GM18499 (cell line): ENCODE measurements at regions not wholly inside any gene's neighbourhood (a gene's known extent, or its start where the extent isn't known, plus 50 kb on each side); places are given as distances from the start of the nearest gene placed in this dataset.

ENCODE experiments used
- ATAC-seq: cut with Tn5 transposase; IDR thresholded peaks from one replicate; pipeline ENCODE4 v1.9.1; 2021; ENCODE audit warnings: moderate number of reproducible peaks; ENCODE audit not compliant: insufficient read depth, unreplicated experiment

- ATAC-seq, result no peak
Measured at GRCh38 chr1:220979371-220979770, 100.1 kb downstream of the HLX start.

- no peak for ATAC-seq
Measured at GRCh38 chr1:220982686-220983085, 103.4 kb downstream of the HLX start.

DNA sequence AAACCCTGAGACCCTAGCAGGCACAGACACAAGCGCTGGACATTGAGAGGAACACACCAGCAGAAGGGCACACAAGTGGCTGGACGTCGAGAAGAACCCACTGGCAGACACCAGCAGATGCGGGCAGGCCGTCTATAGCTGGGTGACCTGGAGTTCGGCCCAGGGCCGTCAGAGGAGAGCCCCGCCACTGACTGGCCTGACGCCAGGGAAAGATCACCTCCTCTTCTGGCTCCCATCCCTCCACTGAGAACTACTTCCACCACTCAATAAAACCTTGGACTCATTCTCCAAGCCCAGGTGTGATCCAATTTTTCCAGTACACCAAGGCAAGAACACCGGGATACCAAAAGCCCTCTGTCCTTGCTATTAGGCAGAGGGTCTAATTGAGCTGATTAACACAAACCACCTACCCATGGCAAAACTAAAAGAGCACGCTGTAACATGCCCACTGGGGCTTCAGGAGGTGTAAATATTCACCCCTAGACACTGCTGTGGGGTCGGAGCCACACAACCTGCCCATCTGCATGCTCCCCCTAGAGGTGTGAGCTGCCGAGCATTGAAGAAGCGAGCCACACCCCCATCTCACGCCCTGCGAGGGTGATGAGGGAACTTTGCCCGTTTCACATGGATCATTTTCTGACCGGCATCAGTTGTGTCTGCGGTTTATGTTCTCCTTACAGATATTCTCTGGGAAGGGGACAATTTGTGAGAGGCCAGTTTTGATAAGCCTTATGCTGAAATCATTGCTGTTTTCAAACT, 104.8 kb downstream of the HLX start:
- no peak for ATAC-seq

GRCh38 chr1:220990427-220991339, 111.4 kb downstream of the HLX start:
- ATAC-seq, result no peak

DNA sequence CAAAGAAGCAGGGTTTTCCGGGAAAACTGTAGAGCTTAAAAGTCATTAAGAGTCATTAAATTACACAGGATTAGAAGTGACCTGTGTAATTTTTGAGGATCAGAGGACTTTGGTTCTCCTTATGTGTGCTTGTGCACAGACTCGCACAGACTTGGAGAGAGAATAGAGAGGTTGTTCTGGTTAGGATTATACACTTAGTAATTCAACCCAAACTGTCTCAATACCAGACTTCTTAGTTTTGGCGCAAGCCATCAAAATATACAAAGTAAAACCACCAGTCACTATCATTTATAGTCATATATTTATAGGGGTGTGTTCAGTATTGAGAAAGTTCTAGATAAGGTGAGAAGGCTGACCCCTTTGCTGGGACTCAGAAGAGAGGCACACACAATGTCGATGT, 112.3 kb downstream of the HLX start:
- ATAC-seq, result no peak

DNA sequence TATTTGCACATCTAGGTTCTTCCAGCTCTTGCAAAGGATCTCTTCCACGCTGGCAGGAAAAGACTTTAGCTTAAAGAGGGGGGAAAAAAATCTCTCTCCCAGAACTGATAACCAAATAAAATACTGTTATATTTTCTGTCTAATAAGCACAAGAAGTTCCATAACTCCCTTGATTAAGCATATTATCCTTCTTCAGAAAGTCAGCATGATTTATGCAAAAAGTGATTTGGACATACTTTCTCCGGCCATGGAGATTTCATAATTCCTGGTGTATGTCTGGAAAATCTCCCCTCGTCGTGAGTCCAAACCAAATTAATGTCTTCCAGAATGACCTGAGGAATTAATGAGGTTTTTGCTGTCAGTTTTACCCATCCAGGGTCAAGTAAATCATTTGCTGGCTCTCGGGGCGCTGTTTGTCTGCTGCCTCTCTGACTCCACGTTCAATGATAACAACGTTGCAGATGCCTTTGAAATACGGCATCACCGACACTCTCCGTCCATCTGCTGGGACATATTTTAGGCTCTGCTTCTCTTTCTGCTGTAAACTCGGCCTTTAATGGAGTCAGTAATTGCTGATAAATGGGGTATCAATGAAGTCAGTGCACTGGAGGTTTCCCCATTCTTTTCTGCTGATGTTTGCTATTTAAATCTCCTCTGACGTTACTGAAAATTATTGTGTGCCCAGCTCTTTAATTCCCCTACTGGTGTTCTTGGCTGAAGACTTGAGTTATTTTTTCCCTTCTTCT, 112.9 kb downstream of the HLX start:
- no peak for ATAC-seq

GRCh38 chr1:220992705-220993052, 113.4 kb downstream of the HLX start:
- ATAC-seq, result no peak

- ATAC-seq, result no peak
Measured at GRCh38 chr1:220994671-220995070, 115.4 kb downstream of the HLX start.

GRCh38 chr1:220997791-220998190, 118.5 kb downstream of the HLX start:
- ATAC-seq, result no peak

- ATAC-seq, result no peak
Measured at GRCh38 chr1:220999872-221000863, 120.9 kb downstream of the HLX start.

- ATAC-seq, result no peak
Measured at GRCh38 chr1:221001167-221001566, 121.9 kb downstream of the HLX start.

DNA sequence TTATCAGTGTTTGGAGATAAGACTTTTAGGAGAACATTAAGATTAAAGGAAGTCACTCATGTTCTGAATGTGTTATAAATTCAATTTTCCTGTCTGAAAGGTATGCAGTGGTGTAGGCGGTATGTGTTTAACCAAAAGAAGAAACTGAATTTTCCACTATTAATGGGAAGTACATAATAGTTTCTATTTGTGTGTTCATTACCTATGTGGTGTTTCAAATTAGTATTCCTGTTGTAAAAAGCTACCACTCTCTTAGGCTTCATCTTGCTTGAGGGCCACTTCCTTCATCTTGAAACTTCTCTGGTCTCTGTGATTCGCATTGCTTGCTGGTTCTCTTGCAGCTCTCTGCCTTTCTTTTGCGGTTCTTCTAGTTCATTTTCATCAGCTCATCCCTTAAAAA, 123.4 kb downstream of the HLX start:
- no peak for ATAC-seq

DNA sequence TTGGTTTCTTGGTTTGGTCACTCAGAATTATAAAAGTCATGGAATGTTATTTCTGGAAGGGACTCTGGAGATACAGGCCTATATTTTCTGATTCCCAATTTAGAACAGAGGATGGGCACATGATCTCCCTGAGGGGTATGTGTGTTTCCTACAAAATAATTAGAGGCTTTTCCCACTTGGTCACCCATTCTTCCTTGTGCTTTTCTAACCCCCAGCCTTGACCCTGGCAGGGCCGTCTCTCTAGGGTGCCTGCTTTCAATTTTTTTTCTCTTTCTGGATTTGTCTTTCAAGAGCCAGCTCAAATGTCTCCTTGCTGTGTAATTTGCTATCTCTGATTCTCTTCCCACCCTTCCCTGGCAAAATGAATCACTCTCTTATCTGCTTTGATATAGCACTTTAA, 131.9 kb downstream of the HLX start:
- no peak for ATAC-seq

GRCh38 chr1:221012120-221012519, 132.9 kb downstream of the HLX start:
- ATAC-seq, result no peak

DNA sequence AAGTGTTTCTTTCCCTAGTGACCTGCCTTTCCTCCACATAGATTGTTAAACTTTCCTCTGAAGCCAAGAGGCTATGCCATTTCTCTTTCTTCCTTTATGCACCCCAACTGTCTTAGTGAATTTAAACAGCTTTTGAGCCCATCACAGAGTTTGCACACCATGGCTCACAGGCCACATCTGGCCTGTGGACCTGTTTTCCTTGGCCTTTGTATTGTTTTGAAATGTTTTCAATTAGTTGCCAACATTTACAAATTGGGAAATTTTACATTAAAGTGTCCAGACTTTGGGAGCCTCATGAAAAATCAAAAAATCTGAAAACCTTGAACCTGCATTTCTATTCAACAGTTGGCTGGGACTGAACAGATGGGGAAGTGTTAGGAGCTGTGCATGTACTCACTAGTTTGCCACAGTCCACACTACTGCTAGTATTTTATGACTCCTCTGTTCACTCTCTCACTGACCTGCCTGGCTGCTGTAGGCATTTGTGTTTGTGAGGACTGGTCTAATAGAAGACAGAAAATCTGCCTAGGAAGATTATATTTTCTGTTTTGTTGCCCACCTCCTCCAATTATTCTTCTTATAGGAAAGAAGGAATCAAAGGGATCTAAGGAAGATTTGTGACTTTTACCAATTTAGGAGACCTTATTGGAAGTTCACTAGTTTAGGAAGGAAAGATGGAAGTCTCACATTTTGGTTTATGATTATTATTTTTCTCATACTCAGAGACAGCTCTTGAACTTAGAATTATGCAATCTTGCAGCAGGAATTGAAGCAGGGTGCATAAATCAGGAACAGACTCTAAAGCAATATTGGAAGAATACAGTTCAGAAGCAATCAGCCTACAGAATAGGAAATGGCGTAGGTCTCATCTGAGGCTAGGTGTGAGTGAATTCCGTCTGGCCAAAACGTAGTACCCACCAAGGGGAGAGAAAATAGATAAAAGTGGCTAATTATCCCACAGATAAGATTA, 134.7 kb downstream of the HLX start:
- no peak for ATAC-seq

GRCh38 chr1:221015159-221015790, 136.0 kb downstream of the HLX start:
- no peak for ATAC-seq

GRCh38 chr1:221016751-221017150, 137.5 kb downstream of the HLX start:
- ATAC-seq, result no peak

DNA sequence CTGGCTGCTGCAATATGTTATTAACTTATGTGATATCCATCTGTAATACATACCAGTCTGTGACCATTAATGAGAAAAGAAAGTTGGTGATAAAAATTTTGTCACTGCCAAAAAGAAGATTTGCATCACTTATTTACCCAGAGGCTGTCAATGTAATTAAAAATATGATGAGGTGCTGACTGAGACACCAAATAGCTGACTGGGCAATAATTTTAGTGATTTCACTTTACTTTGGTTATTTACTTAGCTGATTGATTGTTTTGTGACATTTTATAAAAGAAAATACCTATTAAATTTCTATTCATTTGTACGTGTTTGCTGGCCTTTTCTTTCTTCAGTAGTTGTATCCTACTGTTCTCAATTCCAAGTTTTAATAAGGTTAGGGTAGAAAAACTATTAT, 139.2 kb downstream of the HLX start:
- ATAC-seq, result no peak
